ENCODE measurements at regions not wholly inside any gene's neighbourhood (a gene's known extent, or its start where the extent isn't known, plus 50 kb on each side); places are given as distances from the start of the nearest gene placed in this dataset.

DNA sequence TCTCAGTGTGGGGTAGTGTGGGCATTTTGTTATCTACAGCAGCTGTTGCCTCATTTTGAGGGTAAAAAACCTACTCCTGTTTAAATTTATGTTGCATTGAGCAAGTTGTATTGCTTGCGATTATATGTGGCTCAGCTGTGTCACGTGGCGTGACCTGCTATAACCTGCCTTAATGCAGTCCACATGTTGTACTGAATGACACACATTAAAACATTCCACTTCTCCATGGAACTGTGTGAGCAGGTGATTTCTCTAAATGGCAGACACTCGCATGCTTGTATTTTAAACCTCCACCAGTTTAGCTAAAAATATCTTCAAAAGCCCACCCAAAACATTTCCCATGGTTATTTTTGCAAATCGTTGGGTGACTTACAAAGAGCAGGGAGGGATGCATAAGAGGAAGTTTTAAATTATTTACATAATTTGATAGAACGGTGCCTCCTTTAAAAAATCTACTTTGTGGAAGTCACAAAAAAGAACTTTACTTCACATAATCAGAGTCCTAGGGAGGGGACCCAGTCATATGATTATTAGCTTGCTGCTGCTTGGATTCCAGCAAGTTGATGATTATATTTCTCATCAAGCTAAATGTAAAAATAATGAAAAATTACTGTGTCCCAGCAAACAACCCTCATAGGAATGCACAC, 163.3 kb upstream of the ZEB2 start:
- TF ChIP-seq, protein P1, sequence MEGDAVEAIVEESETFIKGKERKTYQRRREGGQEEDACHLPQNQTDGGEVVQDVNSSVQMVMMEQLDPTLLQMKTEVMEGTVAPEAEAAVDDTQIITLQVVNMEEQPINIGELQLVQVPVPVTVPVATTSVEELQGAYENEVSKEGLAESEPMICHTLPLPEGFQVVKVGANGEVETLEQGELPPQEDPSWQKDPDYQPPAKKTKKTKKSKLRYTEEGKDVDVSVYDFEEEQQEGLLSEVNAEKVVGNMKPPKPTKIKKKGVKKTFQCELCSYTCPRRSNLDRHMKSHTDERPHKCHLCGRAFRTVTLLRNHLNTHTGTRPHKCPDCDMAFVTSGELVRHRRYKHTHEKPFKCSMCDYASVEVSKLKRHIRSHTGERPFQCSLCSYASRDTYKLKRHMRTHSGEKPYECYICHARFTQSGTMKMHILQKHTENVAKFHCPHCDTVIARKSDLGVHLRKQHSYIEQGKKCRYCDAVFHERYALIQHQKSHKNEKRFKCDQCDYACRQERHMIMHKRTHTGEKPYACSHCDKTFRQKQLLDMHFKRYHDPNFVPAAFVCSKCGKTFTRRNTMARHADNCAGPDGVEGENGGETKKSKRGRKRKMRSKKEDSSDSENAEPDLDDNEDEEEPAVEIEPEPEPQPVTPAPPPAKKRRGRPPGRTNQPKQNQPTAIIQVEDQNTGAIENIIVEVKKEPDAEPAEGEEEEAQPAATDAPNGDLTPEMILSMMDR (IDR thresholded peaks at IDR 0.05), result no peak
- TF ChIP-seq POLR2A (IDR thresholded peaks at IDR 0.05) (no peak), POLR2AphosphoS5 (IDR thresholded peaks at IDR 0.05) (no peak), EP300 (IDR thresholded peaks at IDR 0.05) (no peak)

Data from suprapubic skin (tissue), 4 donors.